ENCODE measurements at regions not wholly inside any gene's neighbourhood (a gene's known extent, or its start where the extent isn't known, plus 50 kb on each side); places are given as distances from the start of the nearest gene placed in this dataset.
A peak's percentile ranks its signal among the peaks of the same experiment; 100 is the strongest.

- no peak overlapping the region for H3K4me3 Mint-ChIP-seq (ENCODE audit: unreplicated experiment)
- no peak for TF ChIP-seq CTCF (IDR thresholded peaks at IDR 0.05; ENCODE audit: partially characterized antibody, unreplicated experiment)
- H3K4me1 Mint-ChIP-seq (ENCODE audit: low read depth, unreplicated experiment): peaks cover 16% of the 10 kb centered on the region
- H3K27ac Mint-ChIP-seq (ENCODE audit: unreplicated experiment): no peak overlapping the region
- DNase-seq: no peak
- H3K36me3 Mint-ChIP-seq (ENCODE audit: unreplicated experiment): no peaks in the 10 kb centered on the region
- H3K27me3 Mint-ChIP-seq (ENCODE audit: unreplicated experiment): no peaks in the 10 kb centered on the region
- no peaks in the 10 kb centered on the region for H3K9me3 Mint-ChIP-seq (ENCODE audit: unreplicated experiment)
Measured at GRCh38 chr2:75324141-75324540, 124.8 kb upstream of the TACR1 start.

- no peaks in the 10 kb centered on the region for H3K27me3 Mint-ChIP-seq (ENCODE audit: unreplicated experiment)
- H3K36me3 Mint-ChIP-seq (ENCODE audit: unreplicated experiment): no peaks in the 10 kb centered on the region
- peak overlapping the region; percentile 46 for H3K4me3 Mint-ChIP-seq (ENCODE audit: unreplicated experiment)
- peaks cover 17% of the 10 kb centered on the region for H3K4me1 Mint-ChIP-seq (ENCODE audit: low read depth, unreplicated experiment)
- H3K9me3 Mint-ChIP-seq (ENCODE audit: unreplicated experiment): no peaks in the 10 kb centered on the region
- TF ChIP-seq CTCF (IDR thresholded peaks at IDR 0.05; ENCODE audit: partially characterized antibody, unreplicated experiment): no peak
- DNase-seq: peak; percentile 56
- H3K27ac Mint-ChIP-seq (ENCODE audit: unreplicated experiment): peak overlapping the region; percentile 89
Measured at GRCh38 chr2:75321599-75321922, 122.2 kb upstream of the TACR1 start.

- peaks cover 16% of the 10 kb centered on the region for H3K4me1 Mint-ChIP-seq (ENCODE audit: low read depth, unreplicated experiment)
- H3K27me3 Mint-ChIP-seq (ENCODE audit: unreplicated experiment): no peaks in the 10 kb centered on the region
- no peaks in the 10 kb centered on the region for H3K9me3 Mint-ChIP-seq (ENCODE audit: unreplicated experiment)
- H3K27ac Mint-ChIP-seq (ENCODE audit: unreplicated experiment): peak overlapping the region; percentile 89
- TF ChIP-seq CTCF (IDR thresholded peaks at IDR 0.05; ENCODE audit: partially characterized antibody, unreplicated experiment): no peak
- no peak for DNase-seq
- peak overlapping the region; percentile 46 for H3K4me3 Mint-ChIP-seq (ENCODE audit: unreplicated experiment)
- H3K36me3 Mint-ChIP-seq (ENCODE audit: unreplicated experiment): no peaks in the 10 kb centered on the region
Measured at GRCh38 chr2:75320898-75321598, 121.7 kb upstream of the TACR1 start.

GRCh38 chr2:75319951-75320350, 120.6 kb upstream of the TACR1 start:
- Mint-ChIP-seq H3K4me1 (ENCODE audit: low read depth, unreplicated experiment) (peaks cover 16% of the 10 kb centered on the region), H3K27me3 (ENCODE audit: unreplicated experiment) (no peaks in the 10 kb centered on the region), H3K4me3 (ENCODE audit: unreplicated experiment) (no peak overlapping the region), H3K36me3 (ENCODE audit: unreplicated experiment) (no peaks in the 10 kb centered on the region), H3K9me3 (ENCODE audit: unreplicated experiment) (no peaks in the 10 kb centered on the region), H3K27ac (ENCODE audit: unreplicated experiment) (no peak overlapping the region)
- TF ChIP-seq CTCF (IDR thresholded peaks at IDR 0.05; ENCODE audit: partially characterized antibody, unreplicated experiment): no peak
- no peak for DNase-seq

GRCh38 chr2:75317802-75318201, 118.5 kb upstream of the TACR1 start:
- DNase-seq: no peak
- no peak for TF ChIP-seq CTCF (IDR thresholded peaks at IDR 0.05; ENCODE audit: partially characterized antibody, unreplicated experiment)
- Mint-ChIP-seq H3K27ac (ENCODE audit: unreplicated experiment) (no peak overlapping the region), H3K36me3 (ENCODE audit: unreplicated experiment) (no peaks in the 10 kb centered on the region), H3K27me3 (ENCODE audit: unreplicated experiment) (no peaks in the 10 kb centered on the region), H3K9me3 (ENCODE audit: unreplicated experiment) (no peaks in the 10 kb centered on the region), H3K4me3 (ENCODE audit: unreplicated experiment) (no peak overlapping the region), H3K4me1 (ENCODE audit: low read depth, unreplicated experiment) (peaks cover 16% of the 10 kb centered on the region)
